A673 (cell line): ENCODE measurements at regions not wholly inside any gene's neighbourhood (a gene's known extent, or its start where the extent isn't known, plus 50 kb on each side); places are given as distances from the start of the nearest gene placed in this dataset.
"Not testable (repeated sequence)": the region's sequence is repeated elsewhere in the genome, so short reads cannot be mapped to it uniquely, and the experiment has no call there.

Source experiments
- BruUV-seq: library from RNA; stranded (reverse); fragments of 400-500 nt; replicated peaks from 2 replicates; lab custom pipeline; 2021; lab: Mats Ljungman, UMichigan
- CTCF ChIA-PET: fragments of 300-600 bp; sonication (Branson Sonifier 250); formaldehyde crosslinking; loops from one replicate; lab custom pipeline; 2022; ENCODE audit warnings: antibody characterized with exemption; lab: Charles Lee
- POLR2A ChIA-PET: fragments of 300-600 bp; sonication (Branson Sonifier 250); formaldehyde crosslinking; loops from one replicate; lab custom pipeline; 2022; ENCODE audit warnings: antibody characterized with exemption; ENCODE audit not compliant: low non-redundant PET; lab: Charles Lee
- DNase-seq: peaks from one replicate; pipeline ENCODE4 v3.0.0-alpha.2; 2015; ENCODE audit warnings: low spot score
- H3K27ac ChIP-seq: fragments of 200-600 bp; sonication (generic); 2 replicates; pipeline ENCODE4 v1.5.1; 2016; ENCODE audit warnings: mixed run types, low read depth, mild to moderate bottlenecking, mixed read lengths, antibody characterized with exemption, low read length; ENCODE audit not compliant: poor library complexity, severe bottlenecking
- H3K27me3 ChIP-seq: fragments of 200-600 bp; sonication (generic); replicated peaks from 2 replicates; pipeline ENCODE4 v1.6.1; 2017; ENCODE audit warnings: mixed run types, low read depth, mild to moderate bottlenecking, mixed read lengths, antibody characterized with exemption, low read length; ENCODE audit not compliant: insufficient read depth, poor library complexity
- H3K36me3 ChIP-seq: fragments of 200-600 bp; sonication (generic); 2 replicates; pipeline ENCODE4 v1.6.1; 2016; ENCODE audit warnings: mixed run types, mild to moderate bottlenecking, mixed read lengths, antibody characterized with exemption, low read length; ENCODE audit not compliant: insufficient read depth, poor library complexity, severe bottlenecking
- H3K4me1 ChIP-seq: fragments of 200-600 bp; sonication (generic); 2 replicates; pipeline ENCODE4 v1.6.1; 2017; ENCODE audit warnings: mixed run types, mild to moderate bottlenecking, mixed read lengths, antibody characterized with exemption, low read length; ENCODE audit not compliant: insufficient read depth, poor library complexity, severe bottlenecking
- H3K4me3 ChIP-seq: fragments of 200-600 bp; sonication (generic); 2 replicates; pipeline ENCODE4 v1.5.1; 2016; ENCODE audit warnings: low read depth, mixed run types, mild to moderate bottlenecking, mixed read lengths, low read length; ENCODE audit not compliant: poor library complexity, severe bottlenecking
- H3K9me3 ChIP-seq: fragments of 200-600 bp; sonication (generic); 2 replicates; pipeline ENCODE4 v1.6.1; 2016; ENCODE audit warnings: mixed run types, low read depth, mild to moderate bottlenecking, mixed read lengths, antibody characterized with exemption, low read length; ENCODE audit not compliant: poor library complexity, severe bottlenecking
- CTCF ChIP-seq: fragments of 300-800, 200-600 bp; sonication (generic); conservative IDR thresholded peaks from 2 replicates; pipeline ENCODE4 v1.5.1; 2017; ENCODE audit warnings: low read depth, mild to moderate bottlenecking, antibody characterized with exemption, low read length, moderate library complexity, mixed read lengths
- EZH2 ChIP-seq: fragments of 200-600 bp; sonication (generic); IDR thresholded peaks from 2 replicates; pipeline ENCODE4 v1.6.1; 2017; ENCODE audit warnings: borderline replicate concordance, low read depth, mild to moderate bottlenecking, mixed read lengths, antibody characterized with exemption, low read length; ENCODE audit not compliant: poor library complexity, severe bottlenecking
- intact Hi-C: fragments of 100-400 bp; cut with micrococcal nuclease; formaldehyde crosslinking; loops from one replicate; pipeline ENCODE4 v1.10.0; 2022; ENCODE audit not compliant: unreplicated experiment

- intact Hi-C loops: no loop called here
- DNase-seq: no peak
These were observed 96.9 kb upstream of the MYRIP start for GRCh38 chr3:39712413-39713048.

DNA sequence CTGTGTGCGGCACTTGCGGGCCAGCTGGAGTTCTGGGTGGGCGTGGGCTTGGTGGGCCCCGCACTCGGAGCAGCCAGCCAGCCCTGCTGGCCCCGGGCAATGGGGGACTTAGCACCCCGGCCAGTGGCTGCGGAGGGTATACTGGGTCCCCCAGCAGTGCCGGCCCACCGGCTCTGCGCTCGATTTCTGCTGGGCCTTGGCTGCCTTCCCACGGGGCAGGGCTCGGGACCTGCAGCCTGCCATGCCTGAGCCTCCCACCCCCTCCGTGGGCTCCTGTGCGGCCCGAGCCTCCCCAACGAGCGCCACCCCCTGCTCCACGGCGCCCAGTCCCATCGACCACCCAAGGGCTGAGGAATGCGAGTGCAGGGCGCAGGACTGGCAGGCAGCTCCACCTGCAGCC lies 96.1 kb upstream of the MYRIP start:
- intact Hi-C loops, H3K36me3 ChIP-seq, H3K4me1 ChIP-seq, H3K4me3 ChIP-seq, POLR2A ChIA-PET, CTCF ChIA-PET, DNase-seq, BruUV-seq, H3K27me3 ChIP-seq, H3K9me3 ChIP-seq, H3K27ac ChIP-seq: not testable (repeated sequence)

More at GRCh38 chr3:39712413-39713048, 96.9 kb upstream of the MYRIP start:
- no TSS peak for BruUV-seq
- H3K9me3 ChIP-seq: no peaks in the 10 kb centered on the region
- ChIA-PET POLR2A (no interaction called here), CTCF (no interaction called here)
- H3K36me3 ChIP-seq: no peaks in the 10 kb centered on the region
- no peaks in the 10 kb centered on the region for H3K4me1 ChIP-seq
- H3K27ac ChIP-seq: no peak overlapping the region
- no peaks in the 10 kb centered on the region for H3K27me3 ChIP-seq
- TF ChIP-seq EZH2 (no peak), CTCF (no peak)
- H3K4me3 ChIP-seq: no peak overlapping the region

DNA sequence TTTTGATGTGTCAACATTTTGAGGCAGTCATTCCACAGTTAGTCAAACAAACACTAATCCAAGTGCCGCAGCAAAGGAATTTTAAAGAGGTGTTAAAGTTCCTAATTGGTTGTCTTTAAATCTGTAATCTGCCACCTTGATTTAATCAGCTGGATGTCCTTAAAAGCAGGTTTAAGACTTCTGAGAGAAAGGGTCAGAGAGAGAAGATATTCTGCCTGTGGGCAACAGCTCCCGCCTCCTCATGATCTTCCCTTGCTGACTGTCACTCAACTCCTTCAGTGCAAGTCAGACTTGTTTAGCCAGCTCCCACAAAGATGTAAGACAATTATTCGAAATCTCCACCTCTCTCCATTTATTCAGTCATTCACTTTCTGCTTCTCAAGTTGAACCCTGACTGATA lies 92.6 kb upstream of the MYRIP start:
- no peaks in the 10 kb centered on the region for H3K36me3 ChIP-seq
- no peaks in the 10 kb centered on the region for H3K27me3 ChIP-seq
- POLR2A ChIA-PET: no interaction called here
- H3K4me3 ChIP-seq: no peak overlapping the region
- CTCF ChIA-PET: no interaction called here
- no peak overlapping the region for H3K27ac ChIP-seq
- no peaks in the 10 kb centered on the region for H3K4me1 ChIP-seq
- no peak for DNase-seq
- intact Hi-C loops: no loop called here
- no peak for TF ChIP-seq EZH2
- TF ChIP-seq CTCF: no peak
- H3K9me3 ChIP-seq: no peaks in the 10 kb centered on the region
- BruUV-seq: no TSS peak
